Stimulated activated CD4-positive, alpha-beta T cell treated with anti-CD3 and anti-CD28 coated beads, Interleukin-1b, Interleukin-23, amount 100 ng/mL, for 48 hours (primary cell): ENCODE measurements at regions not wholly inside any gene's neighbourhood (a gene's known extent, or its start where the extent isn't known, plus 50 kb on each side); places are given as distances from the start of the nearest gene placed in this dataset.

ENCODE experiments used
- DNase-seq: peaks from one replicate; pipeline ENCODE4 v3.0.0-alpha.2; 2020

GRCh38 chr20:21653628-21654027 is 51.8 kb upstream of the PAX1 start:
- DNase-seq: no peak

- DNase-seq: no peak
Observed at GRCh38 chr20:21643417-21643816, 62.0 kb upstream of the PAX1 start.

- no peak for DNase-seq
Observed at GRCh38 chr20:21640556-21640955, 64.9 kb upstream of the PAX1 start.

GRCh38 chr20:21633829-21634228 is 71.6 kb upstream of the PAX1 start:
- DNase-seq: no peak

- no peak for DNase-seq
Observed at GRCh38 chr20:21632735-21633053, 72.8 kb upstream of the PAX1 start.

GRCh38 chr20:21632031-21632734 is 73.3 kb upstream of the PAX1 start:
- no peak for DNase-seq

GRCh38 chr20:21628800-21629199 is 76.7 kb upstream of the PAX1 start:
- DNase-seq: no peak

- DNase-seq: no peak
Observed at GRCh38 chr20:21623781-21624094, 81.7 kb upstream of the PAX1 start.

- DNase-seq: no peak
Observed at GRCh38 chr20:21623074-21623780, 82.2 kb upstream of the PAX1 start.

- no peak for DNase-seq
Observed at GRCh38 chr20:21622097-21622857, 83.2 kb upstream of the PAX1 start.

- DNase-seq: no peak
Observed at GRCh38 chr20:21618759-21619416, 86.6 kb upstream of the PAX1 start.

GRCh38 chr20:21615617-21616080 is 89.8 kb upstream of the PAX1 start:
- DNase-seq: peak; percentile 47

GRCh38 chr20:21614980-21615379 is 90.5 kb upstream of the PAX1 start:
- no peak for DNase-seq

- DNase-seq: no peak
Observed at GRCh38 chr20:21613512-21613911, 92.0 kb upstream of the PAX1 start.

- DNase-seq: no peak
Observed at GRCh38 chr20:21609981-21610380, 95.5 kb upstream of the PAX1 start.

- DNase-seq: no peak
Observed at GRCh38 chr20:21609221-21609620, 95.4 kb upstream of the NKX2-2 start.

GRCh38 chr20:21608777-21609176 is 94.9 kb upstream of the NKX2-2 start:
- DNase-seq: no peak

- DNase-seq: no peak
Observed at GRCh38 chr20:21607971-21608725, 94.3 kb upstream of the NKX2-2 start.

GRCh38 chr20:21601799-21602198 is 87.9 kb upstream of the NKX2-2 start:
- DNase-seq: no peak

- DNase-seq: no peak
Observed at GRCh38 chr20:21586682-21587081, 72.8 kb upstream of the NKX2-2 start.

- DNase-seq: no peak
Observed at GRCh38 chr20:21583486-21584168, 69.8 kb upstream of the NKX2-2 start.

GRCh38 chr20:21577551-21577950 is 63.7 kb upstream of the NKX2-2 start:
- DNase-seq: no peak
